H1 (cell line): ENCODE measurements at regions not wholly inside any gene's neighbourhood (a gene's known extent, or its start where the extent isn't known, plus 50 kb on each side); places are given as distances from the start of the nearest gene placed in this dataset.

Source experiments
- CTCF ChIA-PET: fragments of 300-600 bp; sonication (Branson Sonifier 250); formaldehyde crosslinking; loops from one replicate; lab custom pipeline; 2021; ENCODE audit not compliant: partially characterized antibody; lab: Charles Lee
- POLR2A ChIA-PET: fragments of 300-600 bp; sonication (Branson Sonifier 250); formaldehyde crosslinking; loops from one replicate; lab custom pipeline; 2021; ENCODE audit warnings: inconsistent platforms; ENCODE audit not compliant: partially characterized antibody; lab: Charles Lee
- DNase-seq, 2 experiments: peaks; one replicate each; pipeline versions ENCODE4 v3.0.0 to v3.0.0-alpha.2; 2010 to 2022; ENCODE audit warnings: low spot score in 2 of 2, low read depth in 1 of 2, mixed read lengths in 1 of 2
- FAIRE-seq: peaks from 2 replicates; lab custom pipeline; 2011; peaks lifted over from hg19 to GRCh38; lab: Jason Lieb, UNC
- H2AFZ ChIP-seq: 2 replicates; pipeline ENCODE4 v1.8.1; 2012; ENCODE audit warnings: low read length, inconsistent platforms
- H2AK5ac ChIP-seq: 2 replicates; pipeline ENCODE4 v1.6.1; 2013; ENCODE audit warnings: low read depth, low read length
- H2BK120ac ChIP-seq: replicated peaks from 2 replicates; pipeline ENCODE3; 2013; ENCODE audit warnings: low read depth, low read length, inconsistent platforms
- H2BK12ac ChIP-seq: 2 replicates; pipeline ENCODE4 v1.6.1; 2013; ENCODE audit warnings: low read depth, low read length
- H2BK15ac ChIP-seq: 2 replicates; pipeline ENCODE4 v1.6.1; 2013; ENCODE audit warnings: low read length
- H2BK20ac ChIP-seq: 2 replicates; pipeline ENCODE4 v1.6.1; 2013; ENCODE audit warnings: low read length
- H2BK5ac ChIP-seq: 2 replicates; pipeline ENCODE4 v1.6.1; 2013; ENCODE audit warnings: low read depth, low read length
- H3K14ac ChIP-seq: 2 replicates; pipeline ENCODE4 v1.6.1; 2013; ENCODE audit warnings: inconsistent platforms; ENCODE audit not compliant: insufficient read length
- H3K18ac ChIP-seq: 2 replicates; pipeline ENCODE4 v1.6.1; 2013; ENCODE audit warnings: low read length; ENCODE audit errors: extremely low read depth
- H3K23ac ChIP-seq: 2 replicates; pipeline ENCODE4 v1.6.1; 2013; ENCODE audit warnings: inconsistent platforms; ENCODE audit not compliant: insufficient read length
- H3K23me2 ChIP-seq: 2 replicates; pipeline ENCODE4 v1.6.1; 2013; ENCODE audit warnings: low read depth, low read length
- H3K27ac ChIP-seq: 2 replicates; pipeline ENCODE4 v1.6.1; 2011; ENCODE audit warnings: low read depth, low read length, inconsistent platforms
- H3K27me3 ChIP-seq, 4 experiments: replicated peaks in 1 of 4; 1 replicate in 1 of 4; 2 replicates in 3 of 4; pipeline versions ENCODE4 v1.6.1 to v1.8.1; 2011 to 2013; ENCODE audit warnings: low read length in 3 of 4, mild to moderate bottlenecking in 3 of 4, inconsistent platforms in 2 of 4, mixed read lengths in 2 of 4, moderate library complexity in 1 of 4; ENCODE audit not compliant: control insufficient read depth in 3 of 4, insufficient read depth in 3 of 4; ENCODE audit errors: extremely low read depth in 1 of 4
- H3K36me3 ChIP-seq, 4 experiments: 2 replicates each; pipeline versions ENCODE4 v1.6.1 to v1.8.1; 2011 to 2013; ENCODE audit warnings: mild to moderate bottlenecking in 4 of 4, low read length in 3 of 4, moderate library complexity in 2 of 4, control low read depth in 1 of 4, inconsistent platforms in 1 of 4; ENCODE audit not compliant: insufficient read depth in 4 of 4, control insufficient read depth in 2 of 4
- H3K4ac ChIP-seq: replicated peaks from 2 replicates; pipeline ENCODE3; 2013; ENCODE audit warnings: low read length, low read depth, mixed read lengths, inconsistent platforms; ENCODE audit not compliant: insufficient read length
- H3K4me1 ChIP-seq, 4 experiments: replicated peaks in 1 of 4; 1 replicate in 1 of 4; 2 replicates in 3 of 4; pipeline versions ENCODE4 v1.6.1 to v1.8.1; 2011 to 2013; ENCODE audit warnings: low read length in 3 of 4, inconsistent platforms in 2 of 4, mixed read lengths in 1 of 4; ENCODE audit not compliant: insufficient read depth in 4 of 4, control insufficient read depth in 3 of 4
- H3K4me2 ChIP-seq, 2 experiments: 2 replicates each; pipeline versions ENCODE4 v1.6.1 to v1.8.1; 2011 to 2013; ENCODE audit warnings: low read depth in 2 of 2, low read length in 2 of 2, control low read depth in 1 of 2, inconsistent platforms in 1 of 2, mild to moderate bottlenecking in 1 of 2; ENCODE audit not compliant: insufficient read depth in 1 of 2
- H3K4me3 ChIP-seq, 4 experiments: fragments of 200-600, 300-600 bp in 1 of 4; sonication (generic), shearing (Covaris generic), sonication (Bioruptor Twin) in 1 of 4; 2 replicates each; pipeline versions ENCODE4 v1.5.1 to v1.8.1; 2011 to 2016; ENCODE audit warnings: low read length in 4 of 4, low read depth in 3 of 4, control low read depth in 2 of 4, inconsistent platforms in 2 of 4, mild to moderate bottlenecking in 2 of 4, mixed read lengths in 1 of 4, moderate library complexity in 1 of 4; ENCODE audit not compliant: insufficient read depth in 2 of 4; ENCODE audit errors: extremely low read depth in 1 of 4
- H3K56ac ChIP-seq: replicated peaks from 2 replicates; pipeline ENCODE3; 2013; ENCODE audit warnings: low read depth, mild to moderate bottlenecking, mixed read lengths, low read length, inconsistent platforms; ENCODE audit not compliant: insufficient read length
- H3K79me1 ChIP-seq: 2 replicates; pipeline ENCODE4 v1.6.1; 2013; ENCODE audit warnings: low read depth, low read length, control low read depth
- H3K79me2 ChIP-seq, 2 experiments: 2 replicates each; pipeline versions ENCODE4 v1.6.1 to v1.8.1; 2012 to 2013; ENCODE audit warnings: low read length in 2 of 2, mild to moderate bottlenecking in 2 of 2, inconsistent platforms in 1 of 2; ENCODE audit not compliant: insufficient read depth in 2 of 2, control insufficient read depth in 1 of 2
- H3K9ac ChIP-seq, 4 experiments: replicated peaks in 1 of 4; 1 replicate in 1 of 4; 2 replicates in 3 of 4; pipeline versions ENCODE4 v1.6.1 to v1.8.1; 2011 to 2013; ENCODE audit warnings: low read depth in 3 of 4, low read length in 3 of 4, control low read depth in 2 of 4, mild to moderate bottlenecking in 2 of 4, moderate library complexity in 2 of 4, inconsistent platforms in 1 of 4; ENCODE audit errors: extremely low read depth in 1 of 4
- H3K9me3 ChIP-seq, 2 experiments: 2 replicates each; pipeline versions ENCODE4 v1.6.1 to v1.8.1; 2012 to 2013; ENCODE audit warnings: mild to moderate bottlenecking in 2 of 2, moderate library complexity in 2 of 2, control low read depth in 1 of 2, inconsistent platforms in 1 of 2, low read depth in 1 of 2, low read length in 1 of 2, mixed read lengths in 1 of 2; ENCODE audit not compliant: insufficient read depth in 2 of 2
- H4K20me1 ChIP-seq, 2 experiments: replicated peaks in 1 of 2; 2 replicates each; pipeline versions ENCODE3 to v1.8.1; 2011 to 2013; ENCODE audit warnings: inconsistent platforms in 2 of 2, low read length in 2 of 2, mild to moderate bottlenecking in 1 of 2; ENCODE audit not compliant: insufficient read depth in 2 of 2, control insufficient read depth in 1 of 2
- H4K5ac ChIP-seq: 2 replicates; pipeline ENCODE4 v1.6.1; 2013; ENCODE audit warnings: low read length, low read depth, mixed read lengths, inconsistent platforms; ENCODE audit not compliant: insufficient read length
- H4K8ac ChIP-seq: 2 replicates; pipeline ENCODE4 v1.8.0; 2013; ENCODE audit warnings: mild to moderate bottlenecking, moderate library complexity, low read length, inconsistent platforms; ENCODE audit not compliant: insufficient read depth; ENCODE audit errors: extremely low read depth
- H4K91ac ChIP-seq: replicated peaks from 2 replicates; pipeline ENCODE3; 2013; ENCODE audit warnings: low read length, mixed read lengths, inconsistent platforms; ENCODE audit not compliant: insufficient read length
- BRCA1 ChIP-seq: IDR thresholded peaks from 2 replicates; pipeline ENCODE4 v1.6.1; 2012; ENCODE audit warnings: low read depth, low read length, improper control_type of control experiment
- CEBPB ChIP-seq: IDR thresholded peaks from 2 replicates; pipeline ENCODE4 v1.6.1; 2012; ENCODE audit warnings: low read depth, low read length
- EZH2 ChIP-seq: fragments of 200-600 bp; sonication (generic); IDR thresholded peaks from 2 replicates; pipeline ENCODE4 v1.7.1; 2012; ENCODE audit warnings: low read depth, mild to moderate bottlenecking, moderate library complexity, low read length, inconsistent platforms; ENCODE audit not compliant: severe bottlenecking
- GABPA ChIP-seq: IDR thresholded peaks from 2 replicates; pipeline ENCODE4 v1.6.1; 2011; ENCODE audit warnings: mild to moderate bottlenecking, low read length, moderate library complexity, borderline replicate concordance; ENCODE audit not compliant: insufficient read depth
- KDM4A ChIP-seq: IDR thresholded peaks from one replicate; pipeline ENCODE4 v1.7.1; 2012; ENCODE audit warnings: low read depth, mild to moderate bottlenecking, moderate library complexity, low read length, inconsistent platforms; ENCODE audit not compliant: severe bottlenecking
- SUZ12 ChIP-seq: fragments of 200-600 bp; sonication (generic); IDR thresholded peaks from 2 replicates; pipeline ENCODE4 v1.6.1; 2012; ENCODE audit warnings: mild to moderate bottlenecking, inconsistent platforms, low read length, moderate library complexity, mixed read lengths
- TEAD4 ChIP-seq: IDR thresholded peaks from 2 replicates; pipeline ENCODE4 v1.6.1; 2012; ENCODE audit warnings: low read depth, low read length, inconsistent platforms, mixed read lengths
- ZNF274 ChIP-seq: IDR thresholded peaks from 2 replicates; pipeline ENCODE4 v1.7.0; 2012; ENCODE audit warnings: low read length, borderline replicate concordance; ENCODE audit errors: extremely low read depth
- WGBS, 2 experiments: shearing (Covaris generic) in 1 of 2; methylation state at CpG; one replicate each; pipeline versions ENCODE4 v1.1.6 to v1.1.7; 2013 to 2015; ENCODE audit warnings: low lambda C conversion rate in 2 of 2, mixed read lengths in 2 of 2, inconsistent platforms in 1 of 2, low coverage in 1 of 2, missing lambda C conversion rate in 1 of 2; ENCODE audit not compliant: insufficient replicate concordance in 2 of 2, insufficient coverage in 1 of 2, insufficient read length in 1 of 2; ENCODE audit errors: extremely low coverage in 1 of 2, missing lambda C conversion rate in 1 of 2; 5-methylcytosine and 5-hydroxymethylcytosine counted together

DNA sequence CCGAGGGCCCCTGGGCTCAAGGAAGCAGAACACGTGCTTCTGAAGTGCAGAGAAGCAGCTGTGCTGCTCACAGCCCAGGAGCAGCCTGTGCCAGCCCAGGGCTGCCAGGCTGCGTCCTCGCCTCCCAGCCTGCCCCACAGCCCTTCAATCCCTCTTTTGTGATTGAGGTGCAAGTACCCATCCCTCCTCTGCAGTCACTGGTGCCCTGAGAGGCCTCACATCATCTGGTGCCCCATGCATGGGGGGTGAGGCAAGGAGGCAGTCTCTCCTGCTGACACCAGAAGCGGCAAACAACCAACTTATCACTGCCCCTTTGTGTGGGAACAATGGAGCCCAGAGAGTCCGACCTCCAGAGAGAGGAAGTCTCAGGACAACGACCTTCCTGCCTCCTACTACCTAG is 49.8 kb upstream of the FGFR2 start:
- Histone ChIP-seq H3K56ac (no peak overlapping the region), H3K14ac (no peak overlapping the region), H3K36me3 (no peaks in the 10 kb centered on the region), H2BK15ac (no peak overlapping the region), H3K4me3 (no peak overlapping the region), H3K4me1 (peaks cover 0 to 4% (median 0%) of the 10 kb centered on the region in 4 experiments; a peak in 3 of 7 replicates), H3K4me2 (no peak overlapping the region), H3K18ac (no peak overlapping the region), H3K23ac (no peak overlapping the region), H2AFZ (peak overlapping the region; percentile 66; the same call in 1 of the 2 replicates), H3K79me2 (no peaks in the 10 kb centered on the region), H3K23me2 (no peaks in the 10 kb centered on the region), H4K91ac (no peak overlapping the region), H2BK5ac (peak overlapping the region; percentile 71; the same call in 1 of the 2 replicates), H3K27ac (no peak overlapping the region), H3K79me1 (no peaks in the 10 kb centered on the region), H2BK20ac (no peak overlapping the region), H3K4ac (no peak overlapping the region), H3K27me3 (no peaks in the 10 kb centered on the region), H3K9me3 (no peaks in the 10 kb centered on the region), H4K5ac (no peak overlapping the region), H2AK5ac (0 out of 2 replicates have a peak overlapping the region, but pooled peaks have one; percentile 32), H3K9ac (no peak overlapping the region), H4K20me1 (no peaks in the 10 kb centered on the region), H2BK12ac (no peak overlapping the region), H4K8ac (no peak overlapping the region), H2BK120ac (no peak overlapping the region)
- no peak for DNase-seq
- 80% methylated on average over 7 of the region's 7 CpGs; no CpG with 5 or more reads in 1 of the 2 experiments for WGBS, 2 experiments
- ChIA-PET CTCF (no interaction called here), POLR2A (no interaction called here)
- FAIRE-seq = no peak
- TF ChIP-seq EZH2 (no peak), CEBPB (no peak), SUZ12 (no peak), TEAD4 (no peak), BRCA1 (no peak), GABPA (no peak), KDM4A (no peak), ZNF274 (no peak)
